ENCODE measurements at regions not wholly inside any gene's neighbourhood (a gene's known extent, or its start where the extent isn't known, plus 50 kb on each side); places are given as distances from the start of the nearest gene placed in this dataset.
A peak's percentile ranks its signal among the peaks of the same experiment; 100 is the strongest.

DNA sequence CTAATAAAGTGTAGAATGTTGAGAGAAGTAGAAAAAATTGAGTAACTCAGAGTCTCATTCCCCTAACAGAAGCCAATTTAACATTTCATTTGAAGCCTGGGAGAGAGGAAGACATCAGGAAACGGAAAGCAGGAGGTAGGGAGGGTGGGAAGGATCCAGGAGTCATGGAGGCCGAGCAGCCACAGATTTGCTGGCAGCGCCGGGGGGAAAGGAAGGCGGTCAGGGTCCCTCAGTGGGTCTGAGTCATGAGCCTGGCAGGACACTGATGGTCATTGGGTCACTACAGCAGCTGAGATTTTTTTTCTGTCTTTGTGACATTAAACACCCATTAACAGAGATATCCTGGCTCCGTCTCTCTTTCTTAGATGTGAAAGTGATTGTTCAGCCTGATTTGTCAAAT is 248.1 kb downstream of the EFNB2 start (continued):
- TF ChIP-seq JUNB (IDR thresholded peaks at IDR 0.05; ENCODE audit: unreplicated experiment) = no peak

DNA sequence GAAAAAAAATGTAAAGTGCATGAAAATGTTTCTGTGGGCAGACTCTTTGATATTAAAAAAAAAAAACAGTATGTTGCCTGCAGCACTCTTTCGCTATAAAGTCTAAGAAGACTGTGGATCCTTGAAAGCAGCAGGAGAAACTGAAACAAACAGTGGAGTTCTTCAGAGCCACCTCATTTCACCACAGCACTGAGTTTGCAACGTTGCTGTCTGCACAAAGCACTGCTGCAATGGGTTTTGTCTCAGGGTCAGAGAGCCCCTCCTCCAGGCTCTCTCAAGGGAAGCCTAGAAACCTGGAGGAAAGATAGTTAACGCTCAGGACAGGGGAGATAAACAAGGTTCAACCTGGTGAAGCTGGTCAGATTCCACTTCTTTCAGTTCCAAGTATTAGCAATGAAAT is 248.7 kb downstream of the EFNB2 start:
- H3K79me2 ChIP-seq (replicated peaks; ENCODE audit: insufficient read depth) = no peaks in the 10 kb centered on the region
- no peaks in the 10 kb centered on the region for H3K36me3 ChIP-seq (ENCODE audit: insufficient read depth)
- Mint-ChIP-seq H3K36me3 (ENCODE audit: low read depth) (no peaks in the 10 kb centered on the region; the same call in 2 of the 3 replicates), H3K4me1 (peaks cover 11% of the 10 kb centered on the region), H3K4me3 (no peak overlapping the region), H3K27ac (peak overlapping the region; percentile 5; the same call in 1 of the 2 replicates), H3K27me3 (ENCODE audit: insufficient read depth, low read depth, poor library complexity) (no peaks in the 10 kb centered on the region), H3K9me3 (no peaks in the 10 kb centered on the region)
- H4K20me1 ChIP-seq (replicated peaks; ENCODE audit: insufficient read depth) = no peaks in the 10 kb centered on the region
- H3K4me2 ChIP-seq = 0 out of 2 replicates have a peak overlapping the region, but pooled peaks have one; percentile 8
- peak overlapping the region; percentile 85 for H2AFZ ChIP-seq
- H3K9me2 ChIP-seq (ENCODE audit: insufficient read depth) = peaks cover 14% of the 10 kb centered on the region; the same call in 1 of the 2 replicates
- ATAC-seq (peak; percentile 88), DNase-seq (ENCODE audit: low spot score) (peak; percentile 44)
- H3K27ac ChIP-seq (ENCODE audit: low read depth) = no peak overlapping the region
- TF ChIP-seq EZH2phosphoT487 (IDR thresholded peaks at IDR 0.05; ENCODE audit: unreplicated experiment) = no peak
- H3F3A ChIP-seq (replicated peaks; ENCODE audit: low read depth) = no peaks in the 10 kb centered on the region
- H3K27me3 ChIP-seq (ENCODE audit: insufficient read depth) = no peaks in the 10 kb centered on the region
- no peak overlapping the region for H3K4me3 ChIP-seq
- no peaks in the 10 kb centered on the region for H3K4me1 ChIP-seq (ENCODE audit: insufficient read depth)

- H3K9me2 ChIP-seq (ENCODE audit: insufficient read depth) = peaks cover 11% of the 10 kb centered on the region; the same call in 1 of the 2 replicates
- H3K27me3 Mint-ChIP-seq (ENCODE audit: insufficient read depth, low read depth, poor library complexity) = no peaks in the 10 kb centered on the region
- no peak overlapping the region for H2AFZ ChIP-seq
- no peaks in the 10 kb centered on the region for H3K79me2 ChIP-seq (replicated peaks; ENCODE audit: insufficient read depth)
- no peaks in the 10 kb centered on the region for H4K20me1 ChIP-seq (replicated peaks; ENCODE audit: insufficient read depth)
- peaks cover 11% of the 10 kb centered on the region for H3K4me1 Mint-ChIP-seq
- no peaks in the 10 kb centered on the region for H3F3A ChIP-seq (replicated peaks; ENCODE audit: low read depth)
- H3K4me2 ChIP-seq = no peak overlapping the region
- no peak overlapping the region for H3K4me3 ChIP-seq
- H3K36me3 ChIP-seq (ENCODE audit: insufficient read depth) = no peaks in the 10 kb centered on the region
- no peak overlapping the region for H3K4me3 Mint-ChIP-seq
- DNase-seq (ENCODE audit: low spot score) = no peak
- no peak for ATAC-seq
- H3K27ac Mint-ChIP-seq = no peak overlapping the region
- no peak overlapping the region for H3K27ac ChIP-seq (ENCODE audit: low read depth)
- H3K27me3 ChIP-seq (ENCODE audit: insufficient read depth) = no peaks in the 10 kb centered on the region
- no peaks in the 10 kb centered on the region for H3K4me1 ChIP-seq (ENCODE audit: insufficient read depth)
- H3K36me3 Mint-ChIP-seq (ENCODE audit: low read depth) = no peaks in the 10 kb centered on the region
- H3K9me3 Mint-ChIP-seq = no peaks in the 10 kb centered on the region
- no peak for TF ChIP-seq NANOG (IDR thresholded peaks at IDR 0.05; ENCODE audit: borderline replicate concordance)
- no peak for TF ChIP-seq CREB1 (CRISPR knock-in tag; IDR thresholded peaks at IDR 0.05; ENCODE audit: low read depth)
- TF ChIP-seq ZNF331 (CRISPR knock-in tag; IDR thresholded peaks at IDR 0.05; ENCODE audit: low read depth) = no peak
- TF ChIP-seq, protein P1, sequence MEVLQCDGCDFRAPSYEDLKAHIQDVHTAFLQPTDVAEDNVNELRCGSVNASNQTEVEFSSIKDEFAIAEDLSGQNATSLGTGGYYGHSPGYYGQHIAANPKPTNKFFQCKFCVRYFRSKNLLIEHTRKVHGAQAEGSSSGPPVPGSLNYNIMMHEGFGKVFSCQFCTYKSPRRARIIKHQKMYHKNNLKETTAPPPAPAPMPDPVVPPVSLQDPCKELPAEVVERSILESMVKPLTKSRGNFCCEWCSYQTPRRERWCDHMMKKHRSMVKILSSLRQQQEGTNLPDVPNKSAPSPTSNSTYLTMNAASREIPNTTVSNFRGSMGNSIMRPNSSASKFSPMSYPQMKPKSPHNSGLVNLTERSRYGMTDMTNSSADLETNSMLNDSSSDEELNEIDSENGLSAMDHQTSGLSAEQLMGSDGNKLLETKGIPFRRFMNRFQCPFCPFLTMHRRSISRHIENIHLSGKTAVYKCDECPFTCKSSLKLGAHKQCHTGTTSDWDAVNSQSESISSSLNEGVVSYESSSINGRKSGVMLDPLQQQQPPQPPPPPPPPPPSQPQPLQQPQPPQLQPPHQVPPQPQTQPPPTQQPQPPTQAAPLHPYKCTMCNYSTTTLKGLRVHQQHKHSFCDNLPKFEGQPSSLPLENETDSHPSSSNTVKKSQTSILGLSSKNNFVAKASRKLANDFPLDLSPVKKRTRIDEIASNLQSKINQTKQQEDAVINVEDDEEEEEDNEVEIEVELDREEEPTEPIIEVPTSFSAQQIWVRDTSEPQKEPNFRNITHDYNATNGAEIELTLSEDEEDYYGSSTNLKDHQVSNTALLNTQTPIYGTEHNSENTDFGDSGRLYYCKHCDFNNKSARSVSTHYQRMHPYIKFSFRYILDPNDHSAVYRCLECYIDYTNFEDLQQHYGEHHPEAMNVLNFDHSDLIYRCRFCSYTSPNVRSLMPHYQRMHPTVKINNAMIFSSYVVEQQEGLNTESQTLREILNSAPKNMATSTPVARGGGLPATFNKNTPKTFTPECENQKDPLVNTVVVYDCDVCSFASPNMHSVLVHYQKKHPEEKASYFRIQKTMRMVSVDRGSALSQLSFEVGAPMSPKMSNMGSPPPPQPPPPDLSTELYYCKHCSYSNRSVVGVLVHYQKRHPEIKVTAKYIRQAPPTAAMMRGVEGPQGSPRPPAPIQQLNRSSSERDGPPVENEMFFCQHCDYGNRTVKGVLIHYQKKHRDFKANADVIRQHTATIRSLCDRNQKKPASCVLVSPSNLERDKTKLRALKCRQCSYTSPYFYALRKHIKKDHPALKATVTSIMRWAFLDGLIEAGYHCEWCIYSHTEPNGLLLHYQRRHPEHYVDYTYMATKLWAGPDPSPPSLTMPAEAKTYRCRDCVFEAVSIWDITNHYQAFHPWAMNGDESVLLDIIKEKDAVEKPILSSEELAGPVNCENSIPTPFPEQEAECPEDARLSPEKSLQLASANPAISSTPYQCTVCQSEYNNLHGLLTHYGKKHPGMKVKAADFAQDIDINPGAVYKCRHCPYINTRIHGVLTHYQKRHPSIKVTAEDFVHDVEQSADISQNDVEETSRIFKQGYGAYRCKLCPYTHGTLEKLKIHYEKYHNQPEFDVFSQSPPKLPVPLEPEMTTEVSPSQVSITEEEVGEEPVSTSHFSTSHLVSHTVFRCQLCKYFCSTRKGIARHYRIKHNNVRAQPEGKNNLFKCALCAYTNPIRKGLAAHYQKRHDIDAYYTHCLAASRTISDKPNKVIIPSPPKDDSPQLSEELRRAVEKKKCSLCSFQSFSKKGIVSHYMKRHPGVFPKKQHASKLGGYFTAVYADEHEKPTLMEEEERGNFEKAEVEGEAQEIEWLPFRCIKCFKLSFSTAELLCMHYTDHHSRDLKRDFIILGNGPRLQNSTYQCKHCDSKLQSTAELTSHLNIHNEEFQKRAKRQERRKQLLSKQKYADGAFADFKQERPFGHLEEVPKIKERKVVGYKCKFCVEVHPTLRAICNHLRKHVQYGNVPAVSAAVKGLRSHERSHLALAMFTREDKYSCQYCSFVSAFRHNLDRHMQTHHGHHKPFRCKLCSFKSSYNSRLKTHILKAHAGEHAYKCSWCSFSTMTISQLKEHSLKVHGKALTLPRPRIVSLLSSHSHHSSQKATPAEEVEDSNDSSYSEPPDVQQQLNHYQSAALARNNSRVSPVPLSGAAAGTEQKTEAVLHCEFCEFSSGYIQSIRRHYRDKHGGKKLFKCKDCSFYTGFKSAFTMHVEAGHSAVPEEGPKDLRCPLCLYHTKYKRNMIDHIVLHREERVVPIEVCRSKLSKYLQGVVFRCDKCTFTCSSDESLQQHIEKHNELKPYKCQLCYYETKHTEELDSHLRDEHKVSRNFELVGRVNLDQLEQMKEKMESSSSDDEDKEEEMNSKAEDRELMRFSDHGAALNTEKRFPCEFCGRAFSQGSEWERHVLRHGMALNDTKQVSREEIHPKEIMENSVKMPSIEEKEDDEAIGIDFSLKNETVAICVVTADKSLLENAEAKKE (CRISPR knock-in tag; IDR thresholded peaks at IDR 0.05) = no peak
- no peak for TF ChIP-seq ZNF114 (CRISPR knock-in tag; IDR thresholded peaks at IDR 0.05)
- no peak for TF ChIP-seq POLR2AphosphoS5 (IDR thresholded peaks at IDR 0.05; ENCODE audit: low read depth)
- TF ChIP-seq, protein P2, sequence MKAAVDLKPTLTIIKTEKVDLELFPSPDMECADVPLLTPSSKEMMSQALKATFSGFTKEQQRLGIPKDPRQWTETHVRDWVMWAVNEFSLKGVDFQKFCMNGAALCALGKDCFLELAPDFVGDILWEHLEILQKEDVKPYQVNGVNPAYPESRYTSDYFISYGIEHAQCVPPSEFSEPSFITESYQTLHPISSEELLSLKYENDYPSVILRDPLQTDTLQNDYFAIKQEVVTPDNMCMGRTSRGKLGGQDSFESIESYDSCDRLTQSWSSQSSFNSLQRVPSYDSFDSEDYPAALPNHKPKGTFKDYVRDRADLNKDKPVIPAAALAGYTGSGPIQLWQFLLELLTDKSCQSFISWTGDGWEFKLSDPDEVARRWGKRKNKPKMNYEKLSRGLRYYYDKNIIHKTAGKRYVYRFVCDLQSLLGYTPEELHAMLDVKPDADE (IDR thresholded peaks at IDR 0.05) = no peak
- TF ChIP-seq, protein P3, sequence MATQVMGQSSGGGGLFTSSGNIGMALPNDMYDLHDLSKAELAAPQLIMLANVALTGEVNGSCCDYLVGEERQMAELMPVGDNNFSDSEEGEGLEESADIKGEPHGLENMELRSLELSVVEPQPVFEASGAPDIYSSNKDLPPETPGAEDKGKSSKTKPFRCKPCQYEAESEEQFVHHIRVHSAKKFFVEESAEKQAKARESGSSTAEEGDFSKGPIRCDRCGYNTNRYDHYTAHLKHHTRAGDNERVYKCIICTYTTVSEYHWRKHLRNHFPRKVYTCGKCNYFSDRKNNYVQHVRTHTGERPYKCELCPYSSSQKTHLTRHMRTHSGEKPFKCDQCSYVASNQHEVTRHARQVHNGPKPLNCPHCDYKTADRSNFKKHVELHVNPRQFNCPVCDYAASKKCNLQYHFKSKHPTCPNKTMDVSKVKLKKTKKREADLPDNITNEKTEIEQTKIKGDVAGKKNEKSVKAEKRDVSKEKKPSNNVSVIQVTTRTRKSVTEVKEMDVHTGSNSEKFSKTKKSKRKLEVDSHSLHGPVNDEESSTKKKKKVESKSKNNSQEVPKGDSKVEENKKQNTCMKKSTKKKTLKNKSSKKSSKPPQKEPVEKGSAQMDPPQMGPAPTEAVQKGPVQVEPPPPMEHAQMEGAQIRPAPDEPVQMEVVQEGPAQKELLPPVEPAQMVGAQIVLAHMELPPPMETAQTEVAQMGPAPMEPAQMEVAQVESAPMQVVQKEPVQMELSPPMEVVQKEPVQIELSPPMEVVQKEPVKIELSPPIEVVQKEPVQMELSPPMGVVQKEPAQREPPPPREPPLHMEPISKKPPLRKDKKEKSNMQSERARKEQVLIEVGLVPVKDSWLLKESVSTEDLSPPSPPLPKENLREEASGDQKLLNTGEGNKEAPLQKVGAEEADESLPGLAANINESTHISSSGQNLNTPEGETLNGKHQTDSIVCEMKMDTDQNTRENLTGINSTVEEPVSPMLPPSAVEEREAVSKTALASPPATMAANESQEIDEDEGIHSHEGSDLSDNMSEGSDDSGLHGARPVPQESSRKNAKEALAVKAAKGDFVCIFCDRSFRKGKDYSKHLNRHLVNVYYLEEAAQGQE (IDR thresholded peaks at IDR 0.05; ENCODE audit: unreplicated experiment) = no peak
- TF ChIP-seq JUNB (IDR thresholded peaks at IDR 0.05; ENCODE audit: unreplicated experiment) = no peak
Measured at GRCh38 chr13:106284358-106284757, 251.1 kb downstream of the EFNB2 start.

Measured in GM23338 (cell line).